IMR-90 (cell line): ENCODE measurements at regions not wholly inside any gene's neighbourhood (a gene's known extent, or its start where the extent isn't known, plus 50 kb on each side); places are given as distances from the start of the nearest gene placed in this dataset.
"Not testable (repeated sequence)": the region's sequence is repeated elsewhere in the genome, so short reads cannot be mapped to it uniquely, and the experiment has no call there.

Source experiments
- ATAC-seq: fragments of 200-7000 bp; cut with Tn5 transposase; 2 replicates; pipeline ENCODE4 v1.9.1; 2020; ENCODE audit warnings: low read depth, mild to moderate bottlenecking, moderate library complexity
- BruUV-seq: library from RNA; stranded (reverse); fragments of 400-500 nt; replicated peaks from 2 replicates; lab custom pipeline; 2021; lab: Mats Ljungman, UMichigan
- CTCF ChIA-PET: fragments of 300-600 bp; formaldehyde crosslinking; extraction: SDS; loops from one replicate; lab custom pipeline; 2021; ENCODE audit warnings: antibody characterized with exemption; lab: Yijun Ruan, JAX
- POLR2A ChIA-PET: fragments of 300-600 bp; sonication (Branson Sonifier 250); formaldehyde crosslinking; loops from one replicate; lab custom pipeline; 2022; ENCODE audit warnings: antibody characterized with exemption; ENCODE audit not compliant: unreplicated experiment; lab: Charles Lee
- DNase-seq: peaks from one replicate; pipeline ENCODE4 v3.0.0; 2013
- H2AFZ ChIP-seq: replicated peaks from 2 replicates; pipeline ENCODE3; 2013; ENCODE audit warnings: low read length, mild to moderate bottlenecking; ENCODE audit not compliant: poor library complexity
- H2AK5ac ChIP-seq: 2 replicates; pipeline ENCODE4 v1.6.1; 2013; ENCODE audit warnings: low read depth, low read length, inconsistent platforms
- H2AK9ac ChIP-seq: replicated peaks from 2 replicates; pipeline ENCODE3; 2013; ENCODE audit warnings: mild to moderate bottlenecking, low read depth, low read length, moderate library complexity; ENCODE audit not compliant: poor library complexity
- H2BK120ac ChIP-seq: 2 replicates; pipeline ENCODE4 v1.6.1; 2013; ENCODE audit warnings: low read depth, low read length, inconsistent platforms
- H2BK15ac ChIP-seq: 3 replicates; pipeline ENCODE4 v1.6.1; 2013; ENCODE audit warnings: low read depth, low read length, inconsistent platforms
- H2BK20ac ChIP-seq: 2 replicates; pipeline ENCODE4 v1.6.1; 2013; ENCODE audit warnings: low read depth, mild to moderate bottlenecking, inconsistent platforms, low read length, moderate library complexity
- H2BK5ac ChIP-seq: 2 replicates; pipeline ENCODE4 v1.6.1; 2013; ENCODE audit warnings: mild to moderate bottlenecking, low read depth, low read length, inconsistent platforms; ENCODE audit not compliant: poor library complexity, severe bottlenecking
- H3K14ac ChIP-seq: replicated peaks from 2 replicates; pipeline ENCODE4 v1.6.1; 2013; ENCODE audit warnings: low read depth, low read length, inconsistent platforms
- H3K18ac ChIP-seq: 2 replicates; pipeline ENCODE4 v1.6.1; 2013; ENCODE audit warnings: low read depth, low read length, control low read depth
- H3K23ac ChIP-seq: 2 replicates; pipeline ENCODE4 v1.6.1; 2013; ENCODE audit warnings: low read depth, low read length, inconsistent platforms
- H3K27ac ChIP-seq: 2 replicates; pipeline ENCODE4 v1.5.1; 2013; ENCODE audit warnings: mild to moderate bottlenecking, control low read depth, low read length; ENCODE audit not compliant: insufficient read depth
- H3K27me3 ChIP-seq: 2 replicates; pipeline ENCODE4 v1.6.1; 2013; ENCODE audit warnings: low read length; ENCODE audit not compliant: control insufficient read depth, insufficient read depth
- H3K36me3 ChIP-seq: 2 replicates; pipeline ENCODE4 v1.6.1; 2013; ENCODE audit warnings: low read length, mixed read lengths; ENCODE audit not compliant: control insufficient read depth, insufficient read depth
- H3K4ac ChIP-seq: 2 replicates; pipeline ENCODE4 v1.6.1; 2013; ENCODE audit warnings: low read depth, low read length, inconsistent platforms
- H3K4me1 ChIP-seq: 2 replicates; pipeline ENCODE4 v1.6.1; 2013; ENCODE audit warnings: low read length, mixed read lengths; ENCODE audit not compliant: control insufficient read depth, insufficient read depth
- H3K4me2 ChIP-seq: 2 replicates; pipeline ENCODE4 v1.6.1; 2013; ENCODE audit warnings: low read depth, mild to moderate bottlenecking, control low read depth, low read length, moderate library complexity
- H3K4me3 ChIP-seq: 2 replicates; pipeline ENCODE4 v1.5.1; 2013; ENCODE audit warnings: low read depth, mild to moderate bottlenecking, control low read depth, low read length, moderate library complexity; ENCODE audit not compliant: insufficient read depth
- H3K56ac ChIP-seq: 2 replicates; pipeline ENCODE4 v1.6.1; 2013; ENCODE audit warnings: low read length, inconsistent platforms; ENCODE audit not compliant: insufficient read depth; ENCODE audit errors: extremely low read depth
- H3K79me1 ChIP-seq, 2 experiments: 2 replicates each; pipeline ENCODE4 v1.6.1; 2013; ENCODE audit warnings: low read length in 2 of 2, inconsistent platforms in 1 of 2, low read depth in 1 of 2
- H3K9ac ChIP-seq: 2 replicates; pipeline ENCODE4 v1.6.1; 2013; ENCODE audit warnings: low read depth, low read length, control low read depth
- H3K9me1 ChIP-seq: 2 replicates; pipeline ENCODE4 v1.6.1; 2013; ENCODE audit warnings: low read length, inconsistent platforms; ENCODE audit not compliant: insufficient read depth
- H3K9me3 ChIP-seq: 2 replicates; pipeline ENCODE4 v1.6.1; 2013; ENCODE audit warnings: low read length; ENCODE audit not compliant: control insufficient read depth, insufficient read depth
- H4K20me1 ChIP-seq: 2 replicates; pipeline ENCODE4 v1.6.1; 2013; ENCODE audit warnings: low read length, inconsistent platforms; ENCODE audit not compliant: insufficient read depth
- H4K5ac ChIP-seq: 2 replicates; pipeline ENCODE4 v1.6.1; 2013; ENCODE audit warnings: mild to moderate bottlenecking, low read depth, low read length, control low read depth
- H4K8ac ChIP-seq, 2 experiments: 2 replicates each; pipeline ENCODE4 v1.6.1; 2013; ENCODE audit warnings: low read depth in 2 of 2, low read length in 2 of 2, control low read depth in 1 of 2, inconsistent platforms in 1 of 2
- H4K91ac ChIP-seq: 2 replicates; pipeline ENCODE4 v1.6.1; 2013; ENCODE audit warnings: low read depth, low read length, inconsistent platforms; ENCODE audit not compliant: insufficient read depth
- WGBS, 2 experiments: methylation state at CpG; one replicate each; pipeline versions ENCODE4 v1.1.5 to v1.1.7; 2013; ENCODE audit warnings: missing lambda C conversion rate in 2 of 2; ENCODE audit not compliant: insufficient read length in 1 of 2; ENCODE audit errors: extremely low coverage in 2 of 2; 5-methylcytosine and 5-hydroxymethylcytosine counted together
- dilution Hi-C: fragments of 300-500 bp; cut with HindIII; formaldehyde crosslinking; loops from one replicate; pipeline ENCODE4 v1.14.3; 2018; ENCODE audit warnings: low sequenced_read_pairs; ENCODE audit not compliant: unreplicated experiment
- in situ Hi-C: fragments of 300-500 bp; cut with MboI; formaldehyde crosslinking; loops from 3 replicates; pipeline ENCODE4 v1.14.3; 2019; ENCODE audit warnings: low sequenced_read_pairs, inconsistent platforms, mixed read lengths
- intact Hi-C: fragments of 100-400 bp; cut with micrococcal nuclease; formaldehyde crosslinking; loops from 2 replicates; pipeline ENCODE4 v1.10.0; 2022

DNA sequence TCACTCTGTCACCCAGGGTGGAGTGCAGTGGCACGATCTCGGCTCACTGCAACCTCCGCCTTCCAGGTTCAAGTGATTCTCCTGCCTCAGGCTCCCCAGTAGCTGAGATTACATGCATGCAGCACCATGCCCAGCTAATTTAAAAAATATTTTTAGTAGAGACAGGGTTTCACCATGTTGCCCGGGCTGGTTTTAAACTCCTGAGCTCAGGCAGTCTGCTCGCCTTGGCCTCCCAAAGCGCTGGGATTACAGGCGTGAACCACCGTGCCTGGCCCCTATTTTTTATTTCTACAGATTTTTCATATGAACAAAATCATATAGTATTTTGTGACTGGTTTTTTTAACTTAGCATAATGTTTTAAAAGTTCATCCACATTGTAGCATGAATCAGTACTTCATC lies 310.6 kb downstream of the RPS24 start:
- H4K91ac ChIP-seq, dilution Hi-C loops, H3K14ac ChIP-seq, H3K36me3 ChIP-seq, H3K4me1 ChIP-seq, intact Hi-C loops, H3K18ac ChIP-seq, H4K8ac ChIP-seq, H2BK120ac ChIP-seq, H2AFZ ChIP-seq, H2AK5ac ChIP-seq, BruUV-seq, H3K27ac ChIP-seq, DNase-seq, H2BK5ac ChIP-seq, H3K79me1 ChIP-seq, H3K4me2 ChIP-seq, H3K56ac ChIP-seq, H2AK9ac ChIP-seq, CTCF ChIA-PET, ATAC-seq, H3K4me3 ChIP-seq, H3K4ac ChIP-seq, H4K20me1 ChIP-seq, H3K9me1 ChIP-seq, H3K9ac ChIP-seq, H3K23ac ChIP-seq, H2BK15ac ChIP-seq, H2BK20ac ChIP-seq, H3K9me3 ChIP-seq, in situ Hi-C loops, POLR2A ChIA-PET, H4K5ac ChIP-seq: not testable (repeated sequence)
- H3K27me3 ChIP-seq = peaks cover 20% of the 10 kb centered on the region
- WGBS, 2 experiments = 93% methylated on average over 2 of the region's 8 CpGs; no CpG with 5 or more reads in 1 of the 2 experiments

DNA sequence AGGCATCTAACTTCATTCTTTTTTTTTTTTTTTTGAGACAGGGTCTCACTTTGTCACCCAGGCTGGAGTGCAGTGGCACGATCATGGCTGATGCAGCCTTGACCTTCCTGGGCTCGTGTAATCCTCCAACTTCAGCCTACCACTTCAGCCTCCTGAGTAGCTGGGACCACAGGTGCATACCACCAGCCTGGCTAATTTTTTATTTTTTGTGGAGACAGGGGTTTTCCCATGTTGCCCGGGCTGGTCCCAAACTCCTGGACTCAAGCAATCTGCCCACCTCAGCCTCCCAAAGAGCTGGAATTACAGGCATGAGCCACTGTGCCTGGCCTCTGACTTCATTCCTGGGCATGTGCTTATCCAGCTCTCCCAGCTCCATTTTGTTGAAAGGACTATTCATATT lies 311.9 kb downstream of the RPS24 start:
- H3K4ac ChIP-seq, H2AK9ac ChIP-seq, H3K9me3 ChIP-seq, H3K18ac ChIP-seq, H3K4me2 ChIP-seq, intact Hi-C loops, H3K4me3 ChIP-seq, dilution Hi-C loops, H4K20me1 ChIP-seq, in situ Hi-C loops, POLR2A ChIA-PET, H2AFZ ChIP-seq, H2BK120ac ChIP-seq, H3K4me1 ChIP-seq, H3K27ac ChIP-seq, H4K5ac ChIP-seq, H3K56ac ChIP-seq, H2AK5ac ChIP-seq, H3K36me3 ChIP-seq, DNase-seq, H2BK5ac ChIP-seq, ATAC-seq, H2BK20ac ChIP-seq, H4K91ac ChIP-seq, H3K9ac ChIP-seq, H3K14ac ChIP-seq, H2BK15ac ChIP-seq, BruUV-seq, H3K79me1 ChIP-seq, H3K9me1 ChIP-seq, H3K23ac ChIP-seq, H4K8ac ChIP-seq: not testable (repeated sequence)
- WGBS, 2 experiments = 83% methylated on average over 1 of the region's 3 CpGs; no CpG with 5 or more reads in 1 of the 2 experiments
- H3K27me3 ChIP-seq = peaks cover 29% of the 10 kb centered on the region
- CTCF ChIA-PET = interaction anchor here (1.7 kb wide), 1 partner anchor 10 kb away, joined by 3 read pairs; no protein-coding TSS in a partner anchor
